Cardiac muscle cell (in vitro differentiated cells and primary cell): ENCODE measurements at regions not wholly inside any gene's neighbourhood (a gene's known extent, or its start where the extent isn't known, plus 50 kb on each side); places are given as distances from the start of the nearest gene placed in this dataset.

Experiments used
- DNase-seq, 2 donors: peaks; one replicate each; pipeline versions ENCODE4 v3.0.0 to v3.0.0-alpha.2; 2010 to 2017; ENCODE audit warnings: low read depth in 1 of 2, low spot score in 1 of 2
- H3K27ac ChIP-seq: fragments of 200-600 bp; sonication (generic); 2 replicates; pipeline ENCODE4 v1.5.1; 2016
- H3K27me3 ChIP-seq: fragments of 200-600 bp; sonication (generic); 2 replicates; pipeline ENCODE4 v1.6.0; 2016; ENCODE audit warnings: control low read depth
- H3K36me3 ChIP-seq: fragments of 200-600 bp; sonication (generic); 2 replicates; pipeline ENCODE4 v1.5.1; 2016; ENCODE audit warnings: control low read depth
- H3K4me1 ChIP-seq: fragments of 200-600 bp; sonication (generic); 2 replicates; pipeline ENCODE4 v1.8.1; 2017; ENCODE audit warnings: low read depth, mild to moderate bottlenecking, mixed run types
- H3K4me3 ChIP-seq: fragments of 200-600 bp; sonication (generic); 2 replicates; pipeline ENCODE4 v1.5.1; 2016; ENCODE audit warnings: mild to moderate bottlenecking
- H3K9me3 ChIP-seq: fragments of 200-600 bp; sonication (generic); 2 replicates; pipeline ENCODE4 v1.5.1; 2017; ENCODE audit warnings: low read depth, mild to moderate bottlenecking, control low read depth
- TF ChIP-seq, protein P1 (sequence below): IDR thresholded peaks from 2 replicates; pipeline ENCODE4 v1.5.1; 2012; ENCODE audit warnings: low read depth, mild to moderate bottlenecking, low read length

DNA sequence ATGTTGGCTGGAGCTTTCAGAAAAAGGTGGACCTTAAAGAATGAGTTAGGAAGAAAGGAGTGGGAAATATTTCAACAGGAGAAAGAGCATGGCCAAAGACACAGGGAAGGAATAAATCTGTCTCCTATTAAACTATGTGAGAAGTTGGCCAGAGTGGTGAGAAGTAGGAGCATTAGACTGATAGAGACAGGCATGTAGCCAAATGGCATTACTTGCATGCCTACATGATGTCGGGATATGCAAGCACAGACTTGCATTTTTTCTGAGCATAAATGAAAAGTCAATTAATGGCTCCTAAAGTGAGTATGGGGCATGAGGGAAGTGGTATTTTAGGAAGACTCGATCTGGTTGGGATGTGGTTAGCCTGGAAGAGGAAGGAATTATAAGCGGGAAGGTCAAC is 279.6 kb upstream of the PITX2 start:
- Histone ChIP-seq H3K36me3 (no peaks in the 10 kb centered on the region), H3K4me3 (no peak overlapping the region), H3K27ac (no peak overlapping the region), H3K27me3 (no peaks in the 10 kb centered on the region), H3K9me3 (no peaks in the 10 kb centered on the region), H3K4me1 (peaks cover 13% of the 10 kb centered on the region)
- no peak for DNase-seq
- TF ChIP-seq, protein P1, sequence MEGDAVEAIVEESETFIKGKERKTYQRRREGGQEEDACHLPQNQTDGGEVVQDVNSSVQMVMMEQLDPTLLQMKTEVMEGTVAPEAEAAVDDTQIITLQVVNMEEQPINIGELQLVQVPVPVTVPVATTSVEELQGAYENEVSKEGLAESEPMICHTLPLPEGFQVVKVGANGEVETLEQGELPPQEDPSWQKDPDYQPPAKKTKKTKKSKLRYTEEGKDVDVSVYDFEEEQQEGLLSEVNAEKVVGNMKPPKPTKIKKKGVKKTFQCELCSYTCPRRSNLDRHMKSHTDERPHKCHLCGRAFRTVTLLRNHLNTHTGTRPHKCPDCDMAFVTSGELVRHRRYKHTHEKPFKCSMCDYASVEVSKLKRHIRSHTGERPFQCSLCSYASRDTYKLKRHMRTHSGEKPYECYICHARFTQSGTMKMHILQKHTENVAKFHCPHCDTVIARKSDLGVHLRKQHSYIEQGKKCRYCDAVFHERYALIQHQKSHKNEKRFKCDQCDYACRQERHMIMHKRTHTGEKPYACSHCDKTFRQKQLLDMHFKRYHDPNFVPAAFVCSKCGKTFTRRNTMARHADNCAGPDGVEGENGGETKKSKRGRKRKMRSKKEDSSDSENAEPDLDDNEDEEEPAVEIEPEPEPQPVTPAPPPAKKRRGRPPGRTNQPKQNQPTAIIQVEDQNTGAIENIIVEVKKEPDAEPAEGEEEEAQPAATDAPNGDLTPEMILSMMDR = no peak

DNA sequence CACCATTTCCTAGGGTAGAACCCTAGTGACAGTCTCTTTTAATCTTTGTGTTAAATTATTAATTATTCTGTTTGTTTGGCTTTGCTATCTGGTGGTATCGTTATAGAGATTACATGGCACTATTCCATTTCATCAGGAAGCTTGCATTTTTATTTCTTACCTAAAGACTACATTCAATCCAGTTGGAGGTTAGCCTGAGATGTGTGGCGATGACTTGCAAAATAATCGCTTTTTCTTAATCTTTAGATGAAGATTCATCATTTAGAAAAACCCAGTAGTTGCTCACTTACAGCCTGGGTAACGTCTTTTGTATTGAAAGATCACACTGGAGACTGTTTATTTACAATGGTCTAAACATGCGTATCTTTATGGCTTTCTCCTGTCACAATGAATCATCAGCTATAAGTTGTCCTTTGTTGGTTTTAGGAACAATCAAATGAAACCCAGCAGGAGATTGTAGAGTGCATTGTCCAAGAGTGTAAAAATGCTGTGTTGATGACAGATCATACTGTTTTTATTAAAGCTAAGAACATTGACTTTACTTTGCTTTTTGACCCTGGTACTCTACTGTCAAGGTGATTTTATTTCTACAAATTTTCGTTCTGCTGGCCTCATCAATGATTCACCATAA is 281.7 kb upstream of the PITX2 start:
- Histone ChIP-seq H3K36me3 (no peaks in the 10 kb centered on the region), H3K4me1 (peaks cover 10% of the 10 kb centered on the region), H3K4me3 (no peak overlapping the region), H3K27me3 (no peaks in the 10 kb centered on the region), H3K9me3 (no peaks in the 10 kb centered on the region), H3K27ac (no peak overlapping the region)
- TF ChIP-seq, protein P1 = no peak
- DNase-seq = no peak

DNA sequence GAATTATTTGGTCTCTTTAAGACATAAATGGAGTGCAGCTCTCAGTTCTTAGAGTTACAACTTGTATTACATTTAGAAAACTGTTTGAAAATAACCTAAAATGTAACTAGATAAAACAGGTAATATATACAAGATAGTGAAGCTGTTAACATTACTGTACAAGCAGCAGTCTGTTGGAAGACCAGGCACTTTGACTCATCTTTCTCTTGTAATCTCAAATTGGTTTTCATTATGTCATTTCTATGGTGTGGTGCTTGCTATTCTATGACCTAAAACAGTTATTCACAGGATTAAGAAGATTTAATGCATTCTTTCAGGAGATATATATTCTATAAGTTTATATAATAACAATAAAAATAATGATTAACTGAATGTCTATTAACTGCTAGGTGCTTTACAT is 282.5 kb upstream of the PITX2 start:
- Histone ChIP-seq H3K27me3 (no peaks in the 10 kb centered on the region), H3K36me3 (no peaks in the 10 kb centered on the region), H3K9me3 (no peaks in the 10 kb centered on the region), H3K4me1 (peaks cover 2% of the 10 kb centered on the region), H3K27ac (no peak overlapping the region), H3K4me3 (no peak overlapping the region)
- TF ChIP-seq, protein P1 = no peak
- no peak for DNase-seq

DNA sequence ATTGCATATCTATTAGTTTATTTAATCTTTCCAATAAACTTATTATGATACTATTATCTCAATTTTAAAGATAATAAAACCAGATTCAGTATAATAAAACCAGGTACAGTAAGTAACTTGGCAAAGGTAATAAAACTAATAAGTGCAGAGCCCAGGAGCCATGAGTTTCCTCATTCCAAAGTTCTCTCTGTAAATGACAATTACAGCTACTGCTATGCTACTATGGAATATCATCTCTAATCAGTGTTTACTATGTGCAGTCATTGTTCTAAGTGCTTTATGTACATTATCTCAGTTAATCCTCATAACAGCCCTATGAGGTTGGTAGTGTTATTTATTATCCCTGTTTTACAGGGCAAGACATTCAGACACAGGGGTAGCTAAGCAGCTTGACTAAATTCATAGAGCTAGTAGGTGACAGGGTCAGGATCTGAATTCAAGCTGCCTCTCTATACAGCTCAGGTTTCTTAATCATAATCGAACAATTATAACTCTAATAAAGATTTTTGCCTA is 285.0 kb upstream of the PITX2 start:
- TF ChIP-seq, protein P1 = no peak
- Histone ChIP-seq H3K27ac (no peak overlapping the region), H3K4me1 (no peaks in the 10 kb centered on the region), H3K27me3 (no peaks in the 10 kb centered on the region), H3K36me3 (no peaks in the 10 kb centered on the region), H3K9me3 (no peaks in the 10 kb centered on the region), H3K4me3 (no peak overlapping the region)
- DNase-seq = no peak

DNA sequence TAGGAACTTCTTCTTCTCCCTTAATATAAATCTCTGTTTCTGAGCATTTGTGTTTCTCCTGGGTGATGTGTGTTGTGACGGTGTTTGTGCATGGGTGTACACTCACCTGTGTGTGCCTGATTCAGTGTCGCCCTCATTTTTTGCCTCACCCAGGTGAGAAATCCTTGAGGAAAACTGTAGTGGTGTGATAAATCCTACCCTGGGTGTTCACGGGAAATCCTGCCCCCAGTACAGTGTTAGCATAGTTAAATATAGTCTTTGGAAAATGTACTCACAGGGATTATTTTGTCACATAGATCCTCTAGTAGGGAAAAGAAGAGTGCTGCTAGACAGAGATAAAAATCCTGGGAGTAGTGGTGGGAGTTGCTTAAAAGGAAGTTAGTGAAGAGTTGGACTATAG is 291.9 kb upstream of the PITX2 start:
- TF ChIP-seq, protein P1 = no peak
- Histone ChIP-seq H3K36me3 (no peaks in the 10 kb centered on the region), H3K4me3 (no peak overlapping the region), H3K4me1 (no peaks in the 10 kb centered on the region), H3K27ac (no peak overlapping the region), H3K9me3 (no peaks in the 10 kb centered on the region), H3K27me3 (no peaks in the 10 kb centered on the region)
- no peak for DNase-seq

DNA sequence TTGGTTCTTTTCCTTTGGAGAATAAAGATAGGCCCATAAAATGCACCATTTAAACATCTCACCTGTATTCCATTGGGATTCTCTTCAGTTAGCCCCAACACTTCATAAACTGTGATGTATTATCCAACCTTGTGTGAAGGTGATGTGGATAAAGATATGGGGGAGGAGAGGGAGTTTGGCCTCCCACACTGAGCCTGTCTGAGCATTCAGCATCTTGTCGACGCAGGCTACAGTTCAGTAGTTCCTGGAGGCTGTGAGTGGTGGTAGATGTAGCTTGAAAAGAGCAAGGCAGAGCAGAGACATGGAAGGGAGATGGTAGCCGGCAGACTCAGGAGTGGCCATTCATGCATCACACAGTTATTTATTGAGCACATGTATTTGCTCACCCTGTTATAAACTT is 292.4 kb upstream of the PITX2 start:
- DNase-seq = no peak
- TF ChIP-seq, protein P1 = no peak
- Histone ChIP-seq H3K4me1 (no peaks in the 10 kb centered on the region), H3K27ac (no peak overlapping the region), H3K27me3 (no peaks in the 10 kb centered on the region), H3K36me3 (no peaks in the 10 kb centered on the region), H3K9me3 (no peaks in the 10 kb centered on the region), H3K4me3 (no peak overlapping the region)
